Umbilical cord (tissue), 1 donor: ENCODE measurements at regions not wholly inside any gene's neighbourhood (a gene's known extent, or its start where the extent isn't known, plus 50 kb on each side); places are given as distances from the start of the nearest gene placed in this dataset.
A peak's percentile ranks its signal among the peaks of the same experiment; 100 is the strongest.

Experiments
- DNase-seq: peaks from one replicate; pipeline ENCODE4 v3.0.0-alpha.2; 2015; ENCODE audit warnings: low spot score

DNA sequence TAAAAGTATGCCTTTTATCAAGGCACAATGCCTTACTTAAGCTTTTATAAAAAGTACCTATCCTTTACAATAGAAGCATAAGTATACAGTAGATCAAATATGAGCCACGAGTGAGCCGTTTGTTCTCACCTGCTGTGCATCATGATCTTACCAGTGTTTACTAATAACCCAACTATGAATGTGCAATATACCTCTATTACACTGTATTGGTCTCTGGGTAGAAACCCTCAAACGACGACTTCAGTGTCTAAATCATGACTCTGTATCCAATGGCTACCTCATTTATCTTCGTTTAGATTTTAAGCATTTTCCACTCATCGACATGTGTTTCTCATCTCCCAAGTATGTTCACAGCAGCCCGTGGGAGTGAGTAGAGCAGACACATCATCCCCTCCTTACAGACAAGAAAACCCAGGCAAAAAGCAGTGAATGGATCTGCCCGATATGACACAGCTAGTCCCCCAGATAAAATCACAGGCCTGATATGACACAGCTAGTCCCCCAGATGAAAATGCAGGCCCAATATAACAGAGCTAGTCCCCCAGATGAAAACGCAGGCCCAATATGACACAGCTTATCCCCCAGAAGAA lies 279.8 kb downstream of the TNS1 start:
- DNase-seq, result no peak

DNA sequence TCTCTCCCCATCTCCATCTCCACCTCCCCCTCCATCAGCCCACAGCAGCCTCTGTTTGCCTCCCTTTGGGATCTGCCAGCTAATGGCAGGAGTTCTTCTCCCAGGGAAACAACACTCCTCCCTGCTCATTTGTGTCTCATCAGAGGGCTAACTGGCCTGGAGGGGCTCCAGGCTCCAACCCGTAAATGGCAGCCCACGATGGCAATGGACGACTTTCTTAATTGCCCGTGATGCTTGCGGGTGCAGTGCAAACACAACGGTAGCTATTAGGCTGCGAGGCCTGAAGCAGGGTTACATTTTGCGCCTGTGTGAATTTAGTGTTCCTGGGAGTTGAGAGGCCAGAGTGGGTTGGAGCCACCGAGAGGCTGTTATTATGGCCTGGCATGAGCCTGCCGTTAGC lies 285.1 kb downstream of the TNS1 start:
- DNase-seq, result no peak

GRCh38 chr2:217715484-217715883 lies 287.3 kb downstream of the TNS1 start:
- DNase-seq, result no peak

- DNase-seq, result no peak
Measured at GRCh38 chr2:217714287-217714751, 288.5 kb downstream of the TNS1 start.

- peak; percentile 79 for DNase-seq
Measured at GRCh38 chr2:217713395-217714286, 289.2 kb downstream of the TNS1 start.

DNA sequence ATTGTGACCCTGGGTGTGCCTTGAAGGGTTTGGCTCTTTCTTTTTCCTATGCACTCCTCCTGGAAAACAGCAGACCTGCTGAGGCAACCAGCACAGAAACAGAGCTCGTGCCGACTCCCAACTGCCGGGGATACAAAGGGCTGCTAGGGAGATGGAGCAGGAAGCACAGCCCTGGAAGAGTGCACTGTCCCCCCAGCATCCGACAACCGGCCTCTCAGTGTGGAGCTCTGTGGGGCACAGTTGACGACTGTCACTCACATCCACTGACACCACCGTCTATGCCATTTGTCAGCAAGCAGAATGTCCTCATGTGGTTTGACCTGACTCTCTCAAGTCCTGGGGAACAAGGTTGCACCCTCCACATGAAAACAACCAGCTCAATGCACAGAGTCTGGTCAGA lies 290.4 kb downstream of the TNS1 start:
- DNase-seq, result no peak

DNA sequence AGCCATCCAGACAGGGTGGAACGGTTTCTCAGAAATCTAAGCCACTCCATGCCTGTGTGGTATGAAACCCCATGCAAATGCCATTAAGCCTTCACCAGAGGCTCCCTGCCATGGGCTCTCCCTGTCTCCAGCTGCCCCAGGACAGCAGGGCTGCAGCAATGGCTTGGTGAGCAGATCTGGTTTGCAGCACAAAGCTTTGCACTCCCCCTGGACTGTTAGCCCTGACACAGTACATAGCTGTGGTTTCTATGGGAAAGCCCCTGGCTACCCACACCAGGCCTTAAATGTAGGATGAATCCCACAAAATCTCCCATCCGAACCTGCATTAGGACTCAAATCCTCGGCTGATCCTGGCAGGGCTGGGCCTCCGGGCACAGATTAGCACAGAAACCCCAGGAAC lies 291.6 kb downstream of the TNS1 start:
- peak; percentile 94 for DNase-seq

DNA sequence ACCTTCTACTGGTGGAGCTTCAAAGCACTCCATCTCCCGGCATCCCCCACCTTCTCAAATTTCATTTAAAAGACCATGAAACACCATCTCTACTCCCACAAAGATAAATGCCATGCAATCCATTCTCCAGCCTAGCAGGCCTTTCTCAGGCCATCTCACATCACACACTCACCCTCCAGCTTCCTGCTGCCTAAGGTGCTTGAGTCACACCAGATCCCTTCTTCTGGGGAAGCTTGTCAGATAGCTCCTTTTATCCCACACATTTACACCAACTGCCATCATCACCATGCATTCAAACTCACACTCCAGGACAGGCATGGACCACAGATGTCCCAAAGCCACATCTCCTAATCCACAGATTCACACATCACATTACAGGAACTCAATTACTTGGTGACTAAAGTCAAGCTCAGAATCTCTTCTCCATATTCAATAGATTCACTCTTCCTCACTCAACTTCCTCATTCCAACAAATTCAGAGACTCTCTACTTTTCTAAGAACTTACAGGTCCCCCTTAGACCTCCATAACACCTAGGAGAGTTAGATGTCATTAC lies 292.5 kb downstream of the TNS1 start:
- no peak for DNase-seq

DNA sequence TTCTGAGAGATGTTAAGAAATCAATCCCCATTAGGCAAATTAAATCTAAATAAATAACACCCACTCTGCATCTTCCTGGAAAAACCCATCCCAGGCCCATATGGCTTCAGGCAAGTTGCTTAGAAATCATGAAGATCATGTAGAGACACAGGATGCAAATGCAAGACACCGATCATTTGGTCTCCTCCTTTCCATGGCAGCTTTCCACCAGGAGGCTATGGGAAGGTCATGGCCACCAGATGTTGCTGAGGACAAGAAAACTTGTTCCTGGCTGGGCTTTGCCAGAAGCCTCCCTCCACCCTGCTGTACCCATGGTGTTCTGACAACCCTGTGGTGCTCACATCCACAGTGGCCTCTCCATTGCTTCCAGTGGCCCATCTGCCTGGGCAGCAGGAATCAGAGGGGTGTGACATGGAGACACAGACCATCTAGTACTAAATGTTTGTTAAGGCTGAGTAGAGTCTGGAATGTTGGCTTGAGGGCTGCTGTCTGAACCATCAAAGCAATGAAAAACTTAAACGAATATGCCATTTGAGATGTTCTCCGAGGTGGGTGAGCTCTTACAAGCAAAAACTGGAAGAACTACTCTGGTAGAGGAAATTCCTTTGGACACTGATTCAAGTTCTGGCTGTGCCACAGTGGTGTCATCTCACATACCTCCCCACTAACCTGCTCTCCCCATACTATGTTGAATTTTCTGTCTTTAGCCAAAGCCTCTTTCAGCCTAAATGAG lies 293.2 kb downstream of the TNS1 start:
- no peak for DNase-seq

DNA sequence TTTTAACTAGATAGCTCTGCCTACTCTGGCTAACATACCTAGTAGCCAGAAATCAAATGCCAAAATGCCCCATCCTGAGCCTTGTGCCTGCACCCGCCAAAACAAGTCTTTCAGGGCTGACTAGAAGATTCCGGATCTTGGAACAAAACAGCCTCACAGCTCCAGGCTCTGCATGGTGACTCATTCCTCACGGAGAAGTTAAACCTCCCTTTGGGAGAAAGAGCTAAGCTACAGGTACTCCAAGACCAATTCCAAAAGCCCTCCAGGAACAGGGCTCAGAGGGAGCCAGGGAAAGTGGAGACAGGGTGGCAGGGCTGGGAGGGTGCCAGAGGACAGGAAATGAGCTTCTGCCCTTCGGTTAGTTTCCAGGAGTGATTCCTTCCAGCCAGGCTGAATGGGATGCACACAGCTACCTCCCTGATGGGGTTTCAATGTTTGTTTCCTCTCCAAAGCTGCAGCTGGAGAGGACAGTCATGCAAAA lies 295.6 kb downstream of the TNS1 start:
- DNase-seq, result peak; percentile 57

DNA sequence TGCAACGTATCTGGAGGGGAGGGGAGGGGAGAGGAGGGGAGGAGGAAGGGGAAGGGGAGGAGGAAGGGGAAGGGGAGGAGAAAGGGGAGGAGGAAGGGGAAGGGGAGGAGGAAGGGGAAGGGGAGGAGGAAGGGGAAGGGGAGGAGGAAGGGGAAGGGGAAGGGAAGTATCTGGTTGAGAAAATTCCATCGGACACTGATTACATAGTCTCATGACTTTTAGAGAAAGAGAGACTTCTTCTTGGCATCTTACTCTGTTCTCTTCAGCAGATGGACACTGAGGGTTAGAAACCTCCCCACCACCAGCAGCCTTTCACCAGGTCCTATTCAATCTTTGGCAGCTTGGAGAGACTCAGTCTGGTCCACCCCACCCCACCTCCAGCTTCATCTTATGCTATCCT lies 296.3 kb downstream of the TNS1 start:
- no peak for DNase-seq

GRCh38 chr2:217706095-217706494 lies 296.7 kb downstream of the TNS1 start:
- DNase-seq, result no peak

GRCh38 chr2:217705461-217705860 lies 297.3 kb downstream of the TNS1 start:
- DNase-seq, result no peak

- DNase-seq, result no peak
Measured at GRCh38 chr2:217703999-217704398, 298.8 kb downstream of the TNS1 start.

GRCh38 chr2:217703102-217703501 lies 299.7 kb downstream of the TNS1 start:
- no peak for DNase-seq

DNA sequence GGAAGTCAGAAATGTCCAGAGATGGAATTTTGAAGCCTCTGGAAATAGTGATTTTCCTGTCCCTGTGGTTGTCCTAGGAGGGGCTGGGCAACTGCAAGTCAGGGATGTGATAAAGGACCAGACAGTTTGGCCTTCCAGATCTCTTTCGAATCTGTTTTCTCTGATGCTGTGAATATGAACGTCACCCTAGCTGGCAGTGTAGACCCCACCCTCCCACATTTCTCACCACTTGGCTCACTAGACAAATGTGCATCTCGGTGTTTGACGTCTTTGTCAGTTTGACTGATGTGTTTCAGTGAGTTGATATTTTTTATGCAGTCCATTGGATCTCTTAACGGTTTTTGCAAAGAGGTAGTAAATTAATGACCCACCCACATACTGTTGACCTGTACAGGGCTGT lies 301.2 kb downstream of the TNS1 start:
- DNase-seq, result no peak

- DNase-seq, result no peak
Measured at GRCh38 chr2:217698691-217699090, 304.1 kb downstream of the TNS1 start.

DNA sequence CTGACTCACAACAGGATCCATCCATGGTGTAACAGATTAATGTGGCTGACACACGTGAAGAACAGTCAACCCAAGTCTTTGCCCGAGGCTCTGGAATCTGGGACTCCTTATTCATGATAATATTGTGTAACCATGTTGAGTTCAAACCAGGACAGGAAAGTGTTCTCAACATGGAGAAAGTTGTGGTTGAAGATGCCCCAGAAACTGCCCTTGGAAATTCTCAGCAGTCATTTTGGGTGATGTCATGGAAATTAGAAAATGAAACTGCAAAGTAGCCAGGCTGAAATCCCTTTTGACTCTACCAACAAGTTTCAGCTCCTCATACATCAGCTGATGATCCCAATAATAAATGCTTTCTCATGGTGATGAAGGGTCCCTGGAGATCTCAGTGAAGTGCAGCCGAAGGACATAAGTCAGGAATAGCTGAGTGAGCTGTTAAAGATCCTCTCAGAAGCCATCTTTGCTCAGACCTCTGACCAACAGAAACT lies 307.7 kb downstream of the TNS1 start:
- no peak for DNase-seq

DNA sequence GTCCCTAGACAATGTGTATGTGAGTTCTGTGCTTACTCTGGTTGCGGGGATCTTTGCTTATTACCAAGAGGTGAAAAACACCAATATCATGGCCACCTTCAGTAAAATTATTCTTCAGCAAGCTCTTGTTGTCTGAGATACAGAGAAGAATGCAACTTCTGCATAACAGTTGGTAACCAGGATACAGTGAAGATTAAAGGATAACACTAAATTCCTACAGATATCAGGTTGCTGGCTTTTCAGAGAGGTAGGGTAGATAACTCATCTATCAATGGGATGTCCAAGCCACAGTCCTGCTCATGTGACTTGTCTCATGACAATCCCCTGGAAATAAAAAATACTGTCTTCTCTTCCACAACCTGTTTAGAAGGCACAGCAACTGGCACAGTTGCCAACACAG lies 308.5 kb downstream of the TNS1 start:
- no peak for DNase-seq

DNA sequence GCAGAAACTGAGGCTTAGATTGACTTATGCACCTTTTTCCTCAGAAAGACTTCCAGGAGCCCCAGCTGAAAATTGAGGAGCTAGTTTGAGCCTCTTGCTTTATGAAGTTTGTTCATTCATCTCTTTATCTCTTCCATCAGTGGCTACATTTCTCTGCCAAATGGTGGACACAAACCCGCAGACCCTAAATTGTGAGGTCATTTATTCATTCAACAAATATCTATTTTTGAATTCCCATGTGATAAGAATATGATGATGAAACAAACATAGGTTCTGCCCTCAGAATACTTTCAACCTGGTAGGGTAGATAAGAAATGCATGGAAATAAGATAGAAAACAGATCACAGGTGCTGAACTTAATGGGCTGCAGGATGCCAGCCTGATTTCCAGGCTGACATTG lies 309.4 kb downstream of the TNS1 start:
- DNase-seq, result no peak

DNA sequence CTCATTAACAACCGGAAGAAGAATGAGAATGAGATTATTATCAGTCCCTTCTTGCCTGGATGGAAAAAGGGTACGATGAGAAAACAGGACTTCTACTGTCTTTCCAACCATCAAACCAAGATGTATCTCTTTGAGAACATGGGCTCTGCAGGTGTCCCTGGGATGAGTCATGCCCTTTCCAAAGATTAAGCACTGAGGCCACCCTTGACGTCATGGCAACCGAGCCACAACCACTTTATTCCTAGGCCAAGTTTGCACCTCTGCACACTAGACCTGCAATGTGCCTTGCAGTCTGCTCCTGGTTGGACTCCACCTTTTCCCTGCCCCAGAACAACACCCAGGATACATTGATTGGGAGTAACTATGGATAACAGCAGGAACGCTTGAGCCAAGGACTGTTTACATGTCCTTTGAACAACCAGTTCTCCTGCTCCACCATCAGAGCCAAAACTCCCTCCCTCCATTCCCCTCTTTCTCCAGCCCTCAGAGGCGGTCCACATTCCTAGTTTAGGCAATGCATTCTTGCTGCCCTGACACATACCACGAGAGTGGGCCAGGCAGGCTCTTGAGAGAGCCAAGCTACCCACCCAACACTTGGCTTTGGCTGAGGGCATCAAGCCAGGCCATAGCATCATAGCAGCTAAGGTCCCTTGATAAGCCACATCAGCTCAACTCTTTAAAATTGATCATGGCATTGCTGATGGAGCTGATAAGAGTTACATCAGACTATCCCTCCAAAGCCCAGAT lies 310.7 kb downstream of the TNS1 start:
- DNase-seq, result no peak
